IMR-90 (cell line): ENCODE measurements at regions not wholly inside any gene's neighbourhood (a gene's known extent, or its start where the extent isn't known, plus 50 kb on each side); places are given as distances from the start of the nearest gene placed in this dataset.

Experiments
- BHLHE40 ChIP-seq: fragments of 150-350 bp; IDR thresholded peaks from 2 replicates; pipeline ENCODE4 v1.6.1; 2016; ENCODE audit warnings: mild to moderate bottlenecking, low read depth, low read length
- FOS ChIP-seq: fragments of 150-350 bp; IDR thresholded peaks from 2 replicates; pipeline ENCODE4 v1.6.1; 2016; ENCODE audit warnings: low read depth, low read length
- MAFK ChIP-seq: IDR thresholded peaks from 2 replicates; pipeline ENCODE4 v1.6.1; 2012; ENCODE audit warnings: low read depth, low read length, improper control_type of control experiment
- POLR2A ChIP-seq: IDR thresholded peaks from 2 replicates; pipeline ENCODE4 v1.6.1; 2012; ENCODE audit warnings: mild to moderate bottlenecking, low read depth, low read length
- RCOR1 ChIP-seq: IDR thresholded peaks from 2 replicates; pipeline ENCODE4 v1.6.1; 2012; ENCODE audit warnings: mild to moderate bottlenecking, low read length, improper control_type of control experiment; ENCODE audit not compliant: insufficient replicate concordance
- TF ChIP-seq, protein P1 (sequence below): conservative IDR thresholded peaks from 2 replicates; pipeline ENCODE4 v1.5.1; 2012; ENCODE audit warnings: mild to moderate bottlenecking, low read depth, low read length, improper control_type of control experiment
- TF ChIP-seq, protein P2 (sequence below): fragments of 150-350 bp; IDR thresholded peaks from 2 replicates; pipeline ENCODE4 v1.6.1; 2017; ENCODE audit warnings: mild to moderate bottlenecking, antibody characterized with exemption, low read length, low read depth
- TF ChIP-seq, protein P3 (sequence below): fragments of 150-350 bp; IDR thresholded peaks from 2 replicates; pipeline ENCODE4 v1.6.1; 2016; ENCODE audit warnings: low read depth, mild to moderate bottlenecking, low read length, moderate library complexity, borderline replicate concordance

DNA sequence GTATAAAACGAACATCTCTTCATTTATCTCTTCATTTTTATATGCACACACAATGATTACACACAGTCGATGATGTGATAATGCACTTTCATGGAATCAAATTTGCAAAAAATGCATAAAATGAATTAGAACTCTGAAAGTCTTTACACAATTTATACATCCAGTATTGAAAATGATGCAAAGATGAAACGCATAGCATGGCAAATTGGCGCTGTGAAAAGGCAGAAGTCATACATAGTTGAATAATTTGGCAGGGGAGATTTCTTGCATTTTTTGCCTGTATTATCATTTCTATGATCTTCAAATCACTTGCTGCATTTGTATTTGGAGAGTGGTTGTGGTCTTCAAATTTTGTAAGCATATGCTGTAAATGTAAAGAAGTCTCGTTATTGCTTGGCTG lies 150.7 kb upstream of the LGALSL start:
- TF ChIP-seq, protein P1, sequence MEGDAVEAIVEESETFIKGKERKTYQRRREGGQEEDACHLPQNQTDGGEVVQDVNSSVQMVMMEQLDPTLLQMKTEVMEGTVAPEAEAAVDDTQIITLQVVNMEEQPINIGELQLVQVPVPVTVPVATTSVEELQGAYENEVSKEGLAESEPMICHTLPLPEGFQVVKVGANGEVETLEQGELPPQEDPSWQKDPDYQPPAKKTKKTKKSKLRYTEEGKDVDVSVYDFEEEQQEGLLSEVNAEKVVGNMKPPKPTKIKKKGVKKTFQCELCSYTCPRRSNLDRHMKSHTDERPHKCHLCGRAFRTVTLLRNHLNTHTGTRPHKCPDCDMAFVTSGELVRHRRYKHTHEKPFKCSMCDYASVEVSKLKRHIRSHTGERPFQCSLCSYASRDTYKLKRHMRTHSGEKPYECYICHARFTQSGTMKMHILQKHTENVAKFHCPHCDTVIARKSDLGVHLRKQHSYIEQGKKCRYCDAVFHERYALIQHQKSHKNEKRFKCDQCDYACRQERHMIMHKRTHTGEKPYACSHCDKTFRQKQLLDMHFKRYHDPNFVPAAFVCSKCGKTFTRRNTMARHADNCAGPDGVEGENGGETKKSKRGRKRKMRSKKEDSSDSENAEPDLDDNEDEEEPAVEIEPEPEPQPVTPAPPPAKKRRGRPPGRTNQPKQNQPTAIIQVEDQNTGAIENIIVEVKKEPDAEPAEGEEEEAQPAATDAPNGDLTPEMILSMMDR: no peak
- TF ChIP-seq POLR2A: no peak
- TF ChIP-seq RCOR1: no peak
- TF ChIP-seq FOS: no peak
- TF ChIP-seq, protein P2, sequence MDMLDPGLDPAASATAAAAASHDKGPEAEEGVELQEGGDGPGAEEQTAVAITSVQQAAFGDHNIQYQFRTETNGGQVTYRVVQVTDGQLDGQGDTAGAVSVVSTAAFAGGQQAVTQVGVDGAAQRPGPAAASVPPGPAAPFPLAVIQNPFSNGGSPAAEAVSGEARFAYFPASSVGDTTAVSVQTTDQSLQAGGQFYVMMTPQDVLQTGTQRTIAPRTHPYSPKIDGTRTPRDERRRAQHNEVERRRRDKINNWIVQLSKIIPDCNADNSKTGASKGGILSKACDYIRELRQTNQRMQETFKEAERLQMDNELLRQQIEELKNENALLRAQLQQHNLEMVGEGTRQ: no peak
- TF ChIP-seq BHLHE40: no peak
- TF ChIP-seq MAFK: no peak
- TF ChIP-seq, protein P3, sequence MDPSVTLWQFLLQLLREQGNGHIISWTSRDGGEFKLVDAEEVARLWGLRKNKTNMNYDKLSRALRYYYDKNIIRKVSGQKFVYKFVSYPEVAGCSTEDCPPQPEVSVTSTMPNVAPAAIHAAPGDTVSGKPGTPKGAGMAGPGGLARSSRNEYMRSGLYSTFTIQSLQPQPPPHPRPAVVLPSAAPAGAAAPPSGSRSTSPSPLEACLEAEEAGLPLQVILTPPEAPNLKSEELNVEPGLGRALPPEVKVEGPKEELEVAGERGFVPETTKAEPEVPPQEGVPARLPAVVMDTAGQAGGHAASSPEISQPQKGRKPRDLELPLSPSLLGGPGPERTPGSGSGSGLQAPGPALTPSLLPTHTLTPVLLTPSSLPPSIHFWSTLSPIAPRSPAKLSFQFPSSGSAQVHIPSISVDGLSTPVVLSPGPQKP: no peak
